PC-9 (cell line): ENCODE measurements at regions not wholly inside any gene's neighbourhood (a gene's known extent, or its start where the extent isn't known, plus 50 kb on each side); places are given as distances from the start of the nearest gene placed in this dataset.
"Not testable (repeated sequence)": the region's sequence is repeated elsewhere in the genome, so short reads cannot be mapped to it uniquely, and the experiment has no call there.

ENCODE experiments used
- BruUV-seq: library from RNA; stranded (reverse); fragments of 400-500 nt; replicated peaks from 2 replicates; lab custom pipeline; 2021; lab: Mats Ljungman, UMichigan
- CTCF ChIA-PET: fragments of 300-600 bp; sonication (Branson Sonifier 250); formaldehyde crosslinking; loops from one replicate; lab custom pipeline; 2022; ENCODE audit warnings: antibody characterized with exemption; lab: Charles Lee
- POLR2A ChIA-PET: fragments of 300-600 bp; sonication (Branson Sonifier 250); formaldehyde crosslinking; loops from one replicate; lab custom pipeline; 2022; ENCODE audit warnings: antibody characterized with exemption; ENCODE audit not compliant: unreplicated experiment; lab: Charles Lee
- DNase-seq, 2 experiments: peaks; one replicate each; pipeline versions ENCODE4 v3.0.0 to v3.0.0-alpha.2; 2015 to 2022; ENCODE audit warnings: mixed read lengths in 1 of 2
- H2AFZ ChIP-seq: fragments of 200-600 bp; sonication (generic); 2 replicates; pipeline ENCODE4 v1.8.1; 2017; ENCODE audit warnings: antibody characterized with exemption
- H3F3A ChIP-seq: fragments of 200-600 bp; sonication (generic); 2 replicates; pipeline ENCODE4 v1.8.1; 2017; ENCODE audit warnings: antibody characterized with exemption, mild to moderate bottlenecking, low read depth; ENCODE audit not compliant: insufficient read depth
- H3K27ac ChIP-seq: fragments of 200-600 bp; sonication (generic); 2 replicates; pipeline ENCODE4 v1.6.1; 2016; ENCODE audit warnings: mixed run types
- H3K27me3 ChIP-seq: fragments of 200-600 bp; sonication (generic); 2 replicates; pipeline ENCODE4 v1.6.1; 2016; ENCODE audit warnings: low read depth, mixed run types; ENCODE audit not compliant: insufficient read depth
- H3K36me3 ChIP-seq: fragments of 200-600 bp; sonication (generic); 2 replicates; pipeline ENCODE4 v1.6.1; 2016; ENCODE audit warnings: low read depth, mixed run types
- H3K4me1 ChIP-seq: fragments of 200-600 bp; sonication (generic); replicated peaks from 2 replicates; pipeline ENCODE4 v1.6.1; 2016; ENCODE audit warnings: mixed run types; ENCODE audit not compliant: insufficient read depth
- H3K4me2 ChIP-seq: fragments of 200-600 bp; sonication (generic); 2 replicates; pipeline ENCODE4 v1.6.1; 2017; ENCODE audit warnings: mixed run types
- H3K4me3 ChIP-seq: fragments of 200-600 bp; sonication (generic); 2 replicates; pipeline ENCODE4 v1.6.1; 2016; ENCODE audit warnings: mixed run types
- H3K79me2 ChIP-seq: fragments of 200-600 bp; sonication (generic); 2 replicates; pipeline ENCODE4 v1.6.1; 2017; ENCODE audit warnings: low read depth, mixed run types
- H3K9me2 ChIP-seq: fragments of 200-600 bp; sonication (generic); 2 replicates; pipeline ENCODE4 v1.8.1; 2017; ENCODE audit warnings: mild to moderate bottlenecking; ENCODE audit not compliant: insufficient read depth
- H3K9me3 ChIP-seq: fragments of 200-600 bp; sonication (generic); 2 replicates; pipeline ENCODE4 v1.8.1; 2016; ENCODE audit warnings: low read depth; ENCODE audit not compliant: insufficient read depth
- H4K20me1 ChIP-seq: fragments of 200-600 bp; sonication (generic); 2 replicates; pipeline ENCODE4 v1.8.1; 2017; ENCODE audit not compliant: insufficient read depth
- EZH2 ChIP-seq: fragments of 200-600 bp; sonication (generic); IDR thresholded peaks from 2 replicates; pipeline ENCODE4 v1.8.0; 2017; ENCODE audit warnings: antibody characterized with exemption, low read depth
- intact Hi-C: fragments of 100-400 bp; cut with micrococcal nuclease; formaldehyde crosslinking; loops from one replicate; pipeline ENCODE4 v1.10.0; 2022; ENCODE audit not compliant: unreplicated experiment
- TF ChIP-seq, protein P1 (sequence below): fragments of 200-600 bp; sonication (generic); conservative IDR thresholded peaks from 2 replicates; pipeline ENCODE4 v1.6.1; 2017; ENCODE audit warnings: mixed run types, antibody characterized with exemption, mild to moderate bottlenecking, moderate library complexity

DNA sequence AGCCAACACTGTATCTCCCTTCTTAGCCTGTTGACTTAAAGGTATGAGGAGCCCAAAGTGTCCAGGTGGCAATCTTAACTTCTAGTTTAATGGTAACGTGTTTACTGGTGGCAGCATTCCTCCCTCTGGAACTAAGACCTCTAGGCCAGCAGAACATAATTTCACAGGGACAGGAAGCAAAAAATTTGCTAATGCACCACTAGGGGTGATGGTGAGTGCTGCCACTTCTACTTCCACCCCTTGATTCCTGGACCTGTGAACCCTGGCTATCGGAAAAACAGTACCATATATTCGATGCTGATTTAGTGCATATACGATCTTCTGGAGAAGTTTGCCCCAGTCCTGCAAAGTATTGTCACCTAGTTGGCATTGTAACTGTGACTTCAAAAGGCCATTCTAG, 743.2 kb upstream of the RGMB start:
- H3K4me3 ChIP-seq, DNase-seq, H3K9me3 ChIP-seq, H3K79me2 ChIP-seq, H4K20me1 ChIP-seq, H3F3A ChIP-seq, CTCF ChIA-PET, H2AFZ ChIP-seq, H3K27ac ChIP-seq, H3K36me3 ChIP-seq, intact Hi-C loops, H3K27me3 ChIP-seq, POLR2A ChIA-PET, H3K9me2 ChIP-seq, BruUV-seq, H3K4me2 ChIP-seq, H3K4me1 ChIP-seq: not testable (repeated sequence)
- TF ChIP-seq, protein P1, sequence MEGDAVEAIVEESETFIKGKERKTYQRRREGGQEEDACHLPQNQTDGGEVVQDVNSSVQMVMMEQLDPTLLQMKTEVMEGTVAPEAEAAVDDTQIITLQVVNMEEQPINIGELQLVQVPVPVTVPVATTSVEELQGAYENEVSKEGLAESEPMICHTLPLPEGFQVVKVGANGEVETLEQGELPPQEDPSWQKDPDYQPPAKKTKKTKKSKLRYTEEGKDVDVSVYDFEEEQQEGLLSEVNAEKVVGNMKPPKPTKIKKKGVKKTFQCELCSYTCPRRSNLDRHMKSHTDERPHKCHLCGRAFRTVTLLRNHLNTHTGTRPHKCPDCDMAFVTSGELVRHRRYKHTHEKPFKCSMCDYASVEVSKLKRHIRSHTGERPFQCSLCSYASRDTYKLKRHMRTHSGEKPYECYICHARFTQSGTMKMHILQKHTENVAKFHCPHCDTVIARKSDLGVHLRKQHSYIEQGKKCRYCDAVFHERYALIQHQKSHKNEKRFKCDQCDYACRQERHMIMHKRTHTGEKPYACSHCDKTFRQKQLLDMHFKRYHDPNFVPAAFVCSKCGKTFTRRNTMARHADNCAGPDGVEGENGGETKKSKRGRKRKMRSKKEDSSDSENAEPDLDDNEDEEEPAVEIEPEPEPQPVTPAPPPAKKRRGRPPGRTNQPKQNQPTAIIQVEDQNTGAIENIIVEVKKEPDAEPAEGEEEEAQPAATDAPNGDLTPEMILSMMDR = peak; percentile 34; the same call in 1 of the 2 replicates

- DNase-seq, H3F3A ChIP-seq, H3K27me3 ChIP-seq, intact Hi-C loops, BruUV-seq, H2AFZ ChIP-seq, H3K4me3 ChIP-seq, H3K4me1 ChIP-seq, H3K9me2 ChIP-seq, POLR2A ChIA-PET, H3K36me3 ChIP-seq, H3K27ac ChIP-seq, H3K4me2 ChIP-seq, H3K79me2 ChIP-seq, CTCF ChIA-PET, H3K9me3 ChIP-seq, H4K20me1 ChIP-seq: not testable (repeated sequence)
Observed at GRCh38 chr5:98031036-98031435, 742.4 kb upstream of the RGMB start.

GRCh38 chr5:98031496-98031895, 742.0 kb upstream of the RGMB start:
- no peak for DNase-seq
- Histone ChIP-seq H3F3A (no peaks in the 10 kb centered on the region), H3K9me2 (no peaks in the 10 kb centered on the region), H3K79me2 (no peaks in the 10 kb centered on the region), H3K27ac (no peak overlapping the region), H2AFZ (no peak overlapping the region), H3K4me3 (no peak overlapping the region), H3K27me3 (no peaks in the 10 kb centered on the region), H4K20me1 (no peaks in the 10 kb centered on the region), H3K4me2 (no peak overlapping the region), H3K36me3 (no peaks in the 10 kb centered on the region), H3K4me1 (no peaks in the 10 kb centered on the region), H3K9me3 (no peaks in the 10 kb centered on the region)
- intact Hi-C loops = no loop called here
- no TSS peak for BruUV-seq
- POLR2A ChIA-PET = no interaction called here
- TF ChIP-seq, protein P1 = no peak
- TF ChIP-seq EZH2 = no peak
- CTCF ChIA-PET = no interaction called here

DNA sequence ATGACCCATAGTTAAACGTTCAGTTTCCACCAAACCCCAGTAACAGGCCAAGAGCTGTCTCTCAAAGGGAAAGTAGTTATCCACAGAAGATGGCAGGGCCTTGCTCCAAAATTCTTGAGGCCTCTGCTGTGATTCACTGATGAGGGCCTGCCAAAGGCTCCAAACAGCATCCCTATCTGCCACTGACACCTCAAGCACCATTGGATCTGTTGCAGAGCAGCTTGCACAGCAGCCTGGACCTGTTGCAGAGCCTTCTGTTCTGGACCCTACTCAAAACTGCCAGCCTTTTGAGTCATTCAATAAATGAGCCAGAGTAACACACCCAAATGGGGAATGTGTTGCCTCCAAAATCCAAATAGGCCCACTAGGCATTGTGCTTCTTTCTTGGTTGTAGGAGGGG, 741.5 kb upstream of the RGMB start:
- H3K9me3 ChIP-seq = no peaks in the 10 kb centered on the region
- H3F3A ChIP-seq = no peaks in the 10 kb centered on the region
- no peak overlapping the region for H3K4me3 ChIP-seq
- no peaks in the 10 kb centered on the region for H3K79me2 ChIP-seq
- H3K4me2 ChIP-seq = no peak overlapping the region
- no peaks in the 10 kb centered on the region for H3K4me1 ChIP-seq
- H3K9me2 ChIP-seq = no peaks in the 10 kb centered on the region
- POLR2A ChIA-PET = no interaction called here
- no TSS peak for BruUV-seq
- intact Hi-C loops = no loop called here
- no peaks in the 10 kb centered on the region for H3K36me3 ChIP-seq
- CTCF ChIA-PET = no interaction called here
- H3K27ac ChIP-seq = no peak overlapping the region
- H3K27me3 ChIP-seq = no peaks in the 10 kb centered on the region
- no peak overlapping the region for H2AFZ ChIP-seq
- TF ChIP-seq, protein P1 = no peak
- no peak for TF ChIP-seq EZH2
- no peaks in the 10 kb centered on the region for H4K20me1 ChIP-seq
- DNase-seq = no peak
